SHP77 (cell line): ENCODE measurements at regions not wholly inside any gene's neighbourhood (a gene's known extent, or its start where the extent isn't known, plus 50 kb on each side); places are given as distances from the start of the nearest gene placed in this dataset.

ENCODE experiments used
- DNase-seq, 2 experiments: peaks; one replicate each; lab custom pipeline; 2025; lab: John Stamatoyannopoulos, UW

GRCh38 chr18:21162786-21163185, 51.2 kb upstream of the ROCK1 start:
- DNase-seq = no peak

- DNase-seq = no peak
Measured at GRCh38 chr18:21163647-21164547, 52.3 kb upstream of the ROCK1 start.

GRCh38 chr18:21164548-21165095, 53.0 kb upstream of the ROCK1 start:
- no peak for DNase-seq

GRCh38 chr18:21167641-21168377, 56.2 kb upstream of the ROCK1 start:
- DNase-seq = peak; percentile 80 to 82

GRCh38 chr18:21168880-21169279, 57.3 kb upstream of the ROCK1 start:
- no peak for DNase-seq

GRCh38 chr18:21177822-21178221, 64.2 kb upstream of the GREB1L start:
- no peak for DNase-seq

GRCh38 chr18:21179590-21180220, 62.3 kb upstream of the GREB1L start:
- peak; percentile 41 to 63 for DNase-seq

GRCh38 chr18:21180588-21180987, 61.4 kb upstream of the GREB1L start:
- DNase-seq = no peak

GRCh38 chr18:21181766-21182165, 60.3 kb upstream of the GREB1L start:
- no peak for DNase-seq

GRCh38 chr18:21183670-21184069, 58.4 kb upstream of the GREB1L start:
- no peak for DNase-seq

- no peak for DNase-seq
Measured at GRCh38 chr18:21184396-21184996, 57.5 kb upstream of the GREB1L start.

- DNase-seq = no peak
Measured at GRCh38 chr18:21187886-21188285, 54.1 kb upstream of the GREB1L start.

GRCh38 chr18:21191596-21192307, 50.3 kb upstream of the GREB1L start:
- DNase-seq = peak; percentile 21 to 73
